ENCODE measurements at regions not wholly inside any gene's neighbourhood (a gene's known extent, or its start where the extent isn't known, plus 50 kb on each side); places are given as distances from the start of the nearest gene placed in this dataset.

DNA sequence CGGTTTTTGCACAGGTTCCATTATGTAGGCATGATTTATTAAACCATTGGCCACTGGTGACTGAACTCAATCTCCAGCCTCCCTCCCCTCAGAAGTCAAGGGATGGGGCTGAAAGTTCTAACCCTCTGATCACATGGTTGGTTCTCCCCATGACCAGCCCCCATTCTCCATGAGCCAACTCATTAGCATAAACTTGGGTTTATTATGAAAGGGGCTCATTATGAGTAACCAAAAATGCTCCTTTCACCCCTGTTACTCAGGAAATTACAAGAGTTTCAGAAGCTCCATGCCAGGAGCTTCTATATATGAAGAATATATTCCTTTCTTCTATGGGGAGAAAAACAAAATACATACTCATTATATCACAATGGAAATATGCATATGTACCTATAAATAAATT lies 555.3 kb downstream of the HS3ST4 start:
- no peaks in the 10 kb centered on the region for H3K4me1 Mint-ChIP-seq (ENCODE audit: low read depth, unreplicated experiment)
- intact Hi-C loops (cut with micrococcal nuclease; ENCODE audit: unreplicated experiment), result no loop called here

DNA sequence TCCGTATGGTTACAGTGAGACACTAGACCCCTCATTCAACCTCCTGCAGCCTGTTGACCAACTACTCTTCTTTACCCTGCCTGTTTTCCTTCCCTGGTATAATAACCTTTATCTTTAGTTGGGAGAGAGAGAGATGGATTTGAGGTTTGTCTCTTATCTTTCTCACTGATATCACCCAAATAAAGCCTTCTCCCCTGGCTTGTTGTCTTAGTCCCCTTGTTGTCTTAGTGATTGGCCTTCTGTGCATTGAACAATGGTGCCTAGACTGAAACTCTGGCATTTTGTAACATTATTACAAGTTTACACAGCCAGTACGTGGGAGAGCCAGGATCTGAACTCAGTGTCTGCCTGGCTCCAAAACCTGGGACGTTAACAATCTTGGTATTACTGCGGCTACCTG lies 560.8 kb downstream of the HS3ST4 start:
- DNase-seq, result no peak
- TF ChIP-seq, protein P1, sequence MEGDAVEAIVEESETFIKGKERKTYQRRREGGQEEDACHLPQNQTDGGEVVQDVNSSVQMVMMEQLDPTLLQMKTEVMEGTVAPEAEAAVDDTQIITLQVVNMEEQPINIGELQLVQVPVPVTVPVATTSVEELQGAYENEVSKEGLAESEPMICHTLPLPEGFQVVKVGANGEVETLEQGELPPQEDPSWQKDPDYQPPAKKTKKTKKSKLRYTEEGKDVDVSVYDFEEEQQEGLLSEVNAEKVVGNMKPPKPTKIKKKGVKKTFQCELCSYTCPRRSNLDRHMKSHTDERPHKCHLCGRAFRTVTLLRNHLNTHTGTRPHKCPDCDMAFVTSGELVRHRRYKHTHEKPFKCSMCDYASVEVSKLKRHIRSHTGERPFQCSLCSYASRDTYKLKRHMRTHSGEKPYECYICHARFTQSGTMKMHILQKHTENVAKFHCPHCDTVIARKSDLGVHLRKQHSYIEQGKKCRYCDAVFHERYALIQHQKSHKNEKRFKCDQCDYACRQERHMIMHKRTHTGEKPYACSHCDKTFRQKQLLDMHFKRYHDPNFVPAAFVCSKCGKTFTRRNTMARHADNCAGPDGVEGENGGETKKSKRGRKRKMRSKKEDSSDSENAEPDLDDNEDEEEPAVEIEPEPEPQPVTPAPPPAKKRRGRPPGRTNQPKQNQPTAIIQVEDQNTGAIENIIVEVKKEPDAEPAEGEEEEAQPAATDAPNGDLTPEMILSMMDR (IDR thresholded peaks at IDR 0.05; ENCODE audit: unreplicated experiment), result no peak
- Mint-ChIP-seq H3K36me3 (ENCODE audit: insufficient read depth, unreplicated experiment) (no peaks in the 10 kb centered on the region), H3K4me3 (ENCODE audit: low read depth, unreplicated experiment) (no peak overlapping the region), H3K4me1 (ENCODE audit: low read depth, unreplicated experiment) (no peaks in the 10 kb centered on the region), H3K27me3 (ENCODE audit: unreplicated experiment) (no peaks in the 10 kb centered on the region), H3K27ac (ENCODE audit: unreplicated experiment) (no peak overlapping the region), H3K9me3 (ENCODE audit: low read depth, unreplicated experiment) (peaks cover 27% of the 10 kb centered on the region)
- intact Hi-C loops (cut with micrococcal nuclease; ENCODE audit: unreplicated experiment), result no loop called here
- CTCF ChIA-PET, result no interaction called here
- BruUV-seq (replicated peaks), result no TSS peak

More for the DNA sequence above, 555.3 kb downstream of the HS3ST4 start:
- CTCF ChIA-PET, result no interaction called here
- H3K4me3 Mint-ChIP-seq (ENCODE audit: low read depth, unreplicated experiment), result no peak overlapping the region
- no peak overlapping the region for H3K27ac Mint-ChIP-seq (ENCODE audit: unreplicated experiment)
- peaks cover 24% of the 10 kb centered on the region for H3K9me3 Mint-ChIP-seq (ENCODE audit: low read depth, unreplicated experiment)
- TF ChIP-seq, protein P1 (IDR thresholded peaks at IDR 0.05; ENCODE audit: unreplicated experiment), result no peak
- no peak for DNase-seq
- H3K27me3 Mint-ChIP-seq (ENCODE audit: unreplicated experiment), result no peaks in the 10 kb centered on the region
- no peaks in the 10 kb centered on the region for H3K36me3 Mint-ChIP-seq (ENCODE audit: insufficient read depth, unreplicated experiment)
- BruUV-seq (replicated peaks), result no TSS peak

DNA sequence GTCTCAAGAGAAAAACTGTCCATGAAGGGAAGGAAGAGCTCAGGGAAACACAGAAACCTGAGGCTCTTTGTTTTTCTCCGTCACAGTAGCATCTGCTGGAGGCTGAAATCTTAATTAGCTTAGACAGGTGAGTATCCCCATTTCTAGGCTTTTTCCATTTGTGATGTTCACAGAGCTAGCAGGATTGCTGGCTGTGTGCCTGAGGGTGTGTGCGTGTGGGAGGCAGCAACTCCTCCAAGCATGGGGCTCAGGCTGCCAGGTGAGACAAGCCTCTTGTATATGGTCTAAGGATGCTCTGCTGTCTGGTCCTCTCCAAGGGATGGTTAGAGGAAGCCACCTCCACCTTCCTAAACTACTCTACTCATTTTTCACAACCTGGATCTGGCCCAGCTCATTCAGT lies 569.9 kb downstream of the HS3ST4 start:
- Mint-ChIP-seq H3K4me1 (ENCODE audit: low read depth, unreplicated experiment) (no peaks in the 10 kb centered on the region), H3K4me3 (ENCODE audit: low read depth, unreplicated experiment) (no peak overlapping the region), H3K27me3 (ENCODE audit: unreplicated experiment) (no peaks in the 10 kb centered on the region), H3K9me3 (ENCODE audit: low read depth, unreplicated experiment) (peaks cover 8% of the 10 kb centered on the region), H3K27ac (ENCODE audit: unreplicated experiment) (no peak overlapping the region), H3K36me3 (ENCODE audit: insufficient read depth, unreplicated experiment) (no peaks in the 10 kb centered on the region)
- no peak for DNase-seq
- intact Hi-C loops (cut with micrococcal nuclease; ENCODE audit: unreplicated experiment), result no loop called here
- BruUV-seq (replicated peaks), result no TSS peak
- TF ChIP-seq, protein P1 (IDR thresholded peaks at IDR 0.05; ENCODE audit: unreplicated experiment), result no peak
- CTCF ChIA-PET, result no interaction called here

DNA sequence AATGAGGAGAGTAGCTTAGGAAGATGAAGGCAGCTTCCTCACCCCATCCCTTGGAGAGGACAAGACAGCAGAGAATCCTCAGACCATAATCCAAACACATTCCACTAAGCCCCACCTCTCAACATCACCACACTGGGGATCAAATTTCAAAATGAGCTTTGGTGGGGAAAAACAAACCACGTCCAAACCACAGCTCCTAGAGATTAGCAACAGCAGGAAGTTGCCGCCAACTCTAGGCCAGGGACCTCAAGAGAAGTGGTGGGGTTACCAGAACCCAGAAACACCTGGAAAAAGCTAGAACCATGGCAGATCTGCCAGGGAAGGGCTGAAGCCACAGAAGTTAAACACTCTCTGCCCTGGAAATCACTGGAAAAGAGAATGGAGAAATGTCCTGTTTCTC lies 571.6 kb downstream of the HS3ST4 start:
- CTCF ChIA-PET, result no interaction called here

More for the DNA sequence above, 571.6 kb downstream of the HS3ST4 start:
- Mint-ChIP-seq H3K36me3 (ENCODE audit: insufficient read depth, unreplicated experiment) (no peaks in the 10 kb centered on the region), H3K4me3 (ENCODE audit: low read depth, unreplicated experiment) (no peak overlapping the region), H3K27ac (ENCODE audit: unreplicated experiment) (no peak overlapping the region), H3K27me3 (ENCODE audit: unreplicated experiment) (no peaks in the 10 kb centered on the region), H3K4me1 (ENCODE audit: low read depth, unreplicated experiment) (no peaks in the 10 kb centered on the region), H3K9me3 (ENCODE audit: low read depth, unreplicated experiment) (peaks cover 6% of the 10 kb centered on the region)
- no peak for DNase-seq
- intact Hi-C loops (cut with micrococcal nuclease; ENCODE audit: unreplicated experiment), result no loop called here
- TF ChIP-seq, protein P1 (IDR thresholded peaks at IDR 0.05; ENCODE audit: unreplicated experiment), result no peak
- no TSS peak for BruUV-seq (replicated peaks)

All from Calu3 (cell line).